NK-92 treated with Interleukin-12 subunit alpha and Interleukin-12 subunit beta, amount 100 ng/mL, for 24 hours (cell line): ENCODE measurements at regions not wholly inside any gene's neighbourhood (a gene's known extent, or its start where the extent isn't known, plus 50 kb on each side); places are given as distances from the start of the nearest gene placed in this dataset.
"Not testable (repeated sequence)": the region's sequence is repeated elsewhere in the genome, so short reads cannot be mapped to it uniquely, and the experiment has no call there.

ENCODE experiments used
- DNase-seq: peaks from one replicate; lab custom pipeline; 2025; lab: John Stamatoyannopoulos, UW

- DNase-seq, result no peak
Measured at GRCh38 chr17:52546990-52547389, 388.5 kb upstream of the CA10 start.

- no peak for DNase-seq
Measured at GRCh38 chr17:52546493-52546892, 388.0 kb upstream of the CA10 start.

DNA sequence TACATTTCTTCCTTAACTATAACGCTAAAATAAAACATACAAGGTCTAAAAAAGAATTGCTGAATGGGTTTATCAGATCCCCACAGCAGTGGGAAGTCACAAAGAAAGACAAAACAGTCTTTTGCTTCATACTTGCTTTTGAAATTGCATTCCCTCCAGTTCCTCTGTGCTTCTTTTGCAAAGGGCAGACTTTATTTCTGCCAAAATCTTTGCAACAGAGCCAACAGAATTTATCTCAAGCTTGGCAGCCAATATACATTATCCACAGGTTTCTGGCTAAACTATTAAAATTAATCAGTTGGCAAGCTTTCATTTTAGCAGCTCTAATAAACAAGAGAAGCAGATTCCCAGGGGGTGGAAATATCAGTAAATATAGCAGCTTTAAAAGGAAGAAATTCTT is 378.9 kb upstream of the CA10 start:
- DNase-seq, result no peak

DNA sequence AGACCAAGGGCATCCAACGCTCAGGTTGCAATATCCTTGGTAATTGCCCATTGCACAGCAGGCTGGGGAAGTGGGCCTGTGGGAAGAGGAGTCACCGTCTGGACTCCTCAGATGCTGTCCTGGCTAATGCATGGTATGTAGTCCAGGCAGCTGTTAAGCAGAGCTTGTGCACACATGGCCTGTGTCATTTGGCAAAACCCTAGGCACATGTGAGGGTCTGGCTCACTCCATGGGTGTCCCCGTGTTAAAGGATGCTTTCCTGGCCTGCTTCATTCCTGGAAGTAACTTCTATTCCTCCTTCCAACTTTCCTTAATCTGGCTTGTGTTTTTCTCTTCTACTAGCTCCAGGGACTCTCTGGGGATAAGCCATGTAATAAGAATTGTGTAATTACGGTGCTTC is 378.0 kb upstream of the CA10 start:
- DNase-seq, result no peak

DNA sequence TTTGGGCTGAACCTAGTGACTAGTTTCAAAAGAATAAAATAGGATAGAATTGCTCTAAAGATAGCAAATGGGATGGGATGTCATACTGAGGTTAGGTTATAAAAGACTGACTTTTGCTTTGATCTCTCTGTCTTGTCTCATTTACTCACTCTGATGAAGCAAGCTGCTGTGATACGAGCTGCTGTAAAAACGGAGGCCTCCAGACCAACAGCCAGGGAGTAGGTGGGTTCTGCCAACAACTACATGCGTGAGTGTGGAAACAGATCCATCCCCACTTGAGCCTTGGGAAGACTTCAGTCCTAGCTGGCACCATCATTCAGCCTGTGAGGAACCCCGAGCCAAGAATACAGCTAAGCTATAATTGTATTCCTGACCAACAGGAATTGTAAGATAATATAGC is 373.9 kb upstream of the CA10 start:
- DNase-seq, result no peak

DNA sequence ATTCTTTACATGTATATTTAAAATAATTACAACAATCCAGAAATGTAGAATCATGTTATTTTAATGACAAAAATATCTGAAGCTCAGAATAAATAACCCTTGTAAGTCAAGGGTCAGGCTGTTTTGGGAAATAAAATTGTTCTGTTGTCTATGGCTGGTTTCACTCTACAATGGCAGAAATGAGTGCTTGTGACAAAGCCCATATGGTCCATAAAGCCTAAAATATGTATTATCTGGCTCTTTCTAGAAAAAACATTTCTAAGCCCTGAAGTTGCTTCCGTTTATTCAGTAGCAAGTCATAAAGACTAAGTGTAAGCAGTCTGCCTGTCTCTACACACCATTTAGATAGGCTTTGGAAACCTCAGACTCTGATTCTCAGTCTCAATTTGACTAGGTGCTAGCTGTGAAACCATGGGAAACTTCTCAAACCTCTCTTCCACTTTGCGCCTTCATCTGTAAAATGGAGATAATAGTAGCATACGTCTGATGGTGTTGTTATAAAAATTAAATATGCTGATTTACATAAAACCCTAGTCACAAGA is 365.7 kb upstream of the CA10 start:
- no peak for DNase-seq

- no peak for DNase-seq
Measured at GRCh38 chr17:52517176-52517575, 358.7 kb upstream of the CA10 start.

DNA sequence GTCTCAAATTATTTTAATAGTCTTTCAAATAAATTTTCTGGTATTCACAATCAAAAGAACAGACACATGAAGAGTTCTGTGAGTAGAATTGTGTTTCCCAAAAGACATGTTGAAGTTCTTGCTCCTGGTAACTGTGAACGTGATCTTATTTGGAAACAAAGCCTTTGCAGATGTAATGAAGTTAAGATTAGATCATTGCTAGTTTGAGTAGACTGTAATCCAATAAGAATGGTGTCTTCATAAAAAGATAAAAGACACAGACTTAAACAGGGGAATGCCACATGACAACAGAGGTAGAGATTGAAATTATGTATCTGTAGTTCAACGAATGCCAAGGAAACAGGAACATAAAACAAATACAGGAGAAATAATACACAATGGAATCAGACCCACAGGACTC is 357.4 kb upstream of the CA10 start:
- DNase-seq, result no peak

DNA sequence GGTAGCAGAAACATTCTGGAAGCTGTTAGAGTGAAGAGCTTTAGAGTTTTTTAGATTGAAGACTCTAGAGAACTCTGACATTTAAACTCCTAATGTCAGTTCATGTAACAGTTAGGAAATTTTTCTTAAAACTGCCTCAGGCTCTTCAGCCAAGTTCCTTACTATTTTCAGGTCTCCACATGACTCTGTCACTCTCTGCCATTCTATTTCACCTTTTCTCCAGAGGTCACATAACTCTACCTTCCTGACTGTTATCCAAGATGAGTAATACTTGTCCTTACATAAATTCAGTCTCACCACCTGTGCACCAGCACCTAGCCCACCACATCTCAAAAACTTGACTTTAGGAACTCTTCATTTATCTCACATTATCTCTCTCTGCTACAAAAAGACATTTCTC is 347.1 kb upstream of the CA10 start:
- DNase-seq, result no peak

DNA sequence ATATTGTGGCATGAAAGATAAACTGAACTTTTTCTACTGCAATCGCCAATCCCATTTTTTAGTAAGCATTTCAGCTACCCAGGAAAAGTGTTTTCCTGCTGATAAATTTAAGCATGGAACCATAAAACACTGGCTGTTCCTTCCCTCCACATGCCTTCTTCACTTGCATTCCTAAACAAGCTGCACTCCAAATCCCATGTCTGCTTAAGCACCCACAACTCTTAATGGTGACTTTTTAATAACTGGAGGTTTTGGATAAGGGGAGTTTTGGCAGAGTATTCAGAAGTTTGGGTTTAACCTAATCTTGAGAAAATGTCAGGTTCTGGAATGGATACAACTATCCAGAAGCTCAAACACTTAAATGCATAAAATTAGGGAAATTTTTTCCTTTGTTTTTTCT is 345.6 kb upstream of the CA10 start:
- no peak for DNase-seq

- no peak for DNase-seq
Measured at GRCh38 chr17:52495646-52496045, 337.1 kb upstream of the CA10 start.

- no peak for DNase-seq
Measured at GRCh38 chr17:52482271-52482670, 323.8 kb upstream of the CA10 start.

DNA sequence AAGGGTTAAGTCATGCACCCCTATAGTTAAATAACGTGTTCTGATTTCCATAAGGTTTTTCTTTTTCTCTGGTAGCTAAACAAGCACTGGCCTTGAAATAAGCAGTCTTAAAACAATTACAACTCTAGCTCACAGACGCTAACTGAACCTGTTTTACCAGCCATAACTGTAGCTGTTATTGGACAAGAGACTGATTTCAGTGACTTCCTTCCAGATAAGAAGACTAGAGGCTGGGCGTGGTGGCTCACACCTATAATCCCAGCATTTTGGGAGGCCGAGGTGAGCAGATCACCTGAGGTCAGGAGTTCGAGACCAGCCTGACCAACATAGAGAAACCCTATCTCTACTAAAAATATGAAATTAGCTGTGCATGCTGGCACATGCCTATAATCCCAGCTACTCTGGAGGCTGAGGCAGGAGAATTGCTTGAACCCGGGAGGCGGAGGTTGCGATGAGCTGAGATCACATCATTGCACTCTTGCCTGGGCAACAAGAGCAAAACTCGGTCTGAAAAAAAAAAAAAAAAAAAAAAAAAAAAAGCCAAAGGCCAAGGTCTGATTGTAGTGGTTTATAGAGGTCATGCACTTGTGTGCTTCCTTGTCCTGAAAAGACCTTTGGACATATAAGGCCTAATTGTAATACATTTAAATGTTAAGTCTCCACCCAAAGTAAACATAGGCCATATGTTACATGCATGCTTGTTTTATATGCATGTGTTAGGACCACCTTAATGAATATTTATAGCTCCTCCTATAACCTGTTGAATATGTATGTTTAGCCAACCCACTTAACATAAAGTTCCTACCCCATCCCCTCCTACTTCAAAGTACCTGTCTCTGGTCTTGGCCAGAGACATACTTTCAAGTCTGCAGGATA is 319.5 kb upstream of the CA10 start:
- no peak for DNase-seq

DNA sequence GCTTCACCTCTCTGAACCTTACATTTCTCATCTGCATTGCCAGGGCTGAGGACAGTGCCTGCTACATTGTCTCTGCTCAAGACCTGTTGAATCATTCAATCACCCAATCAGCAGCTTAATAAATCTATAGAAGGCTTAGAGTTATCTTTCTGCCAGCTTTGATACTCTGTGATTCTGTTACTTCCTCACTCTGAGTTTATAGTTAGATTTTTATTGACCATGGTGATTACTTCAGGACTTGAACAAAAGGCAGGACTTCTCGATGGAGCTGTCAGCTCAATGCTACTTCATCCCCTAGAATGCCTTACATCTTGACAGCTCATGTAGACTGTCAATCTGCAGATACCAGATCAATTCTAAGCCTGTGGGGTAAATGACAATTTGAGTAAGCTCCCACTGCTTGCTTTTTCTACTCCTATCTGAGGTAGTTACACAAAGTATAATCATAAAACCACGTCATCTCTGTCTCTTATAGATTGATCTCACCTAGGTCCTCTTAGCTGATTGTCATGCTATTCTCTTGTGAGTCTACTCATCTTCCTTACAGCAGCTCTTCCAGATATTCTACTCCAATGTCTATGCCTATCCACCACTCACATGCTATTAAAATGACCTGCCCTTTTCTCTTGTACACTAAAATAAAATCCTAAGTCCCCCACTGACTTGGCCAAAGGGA is 318.3 kb upstream of the CA10 start:
- DNase-seq, result no peak

GRCh38 chr17:52470553-52470952 is 312.0 kb upstream of the CA10 start:
- no peak for DNase-seq

DNA sequence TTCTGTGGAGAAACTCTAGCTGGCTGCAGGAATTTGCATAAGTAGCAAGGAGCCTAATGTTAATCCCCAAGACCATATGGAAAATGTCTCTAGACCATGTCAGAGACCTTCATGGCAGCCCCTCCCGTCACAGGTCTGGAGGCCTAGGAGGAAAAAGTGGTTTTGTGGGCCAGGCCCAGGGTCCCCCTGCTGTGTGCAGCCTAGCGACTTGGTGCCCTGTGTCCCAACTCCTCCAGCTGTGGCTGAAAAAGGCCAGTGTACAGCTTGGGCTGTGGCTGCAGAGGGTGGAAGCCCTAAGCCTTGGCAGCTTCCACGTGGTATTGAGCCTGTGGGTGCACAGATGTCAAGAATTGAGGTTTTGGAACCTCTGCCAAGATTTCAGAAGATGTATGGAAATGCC is 306.9 kb upstream of the CA10 start:
- DNase-seq, result no peak

GRCh38 chr17:52451294-52451861 is 292.9 kb upstream of the CA10 start:
- DNase-seq, result no peak

GRCh38 chr17:52442350-52442749 is 283.8 kb upstream of the CA10 start:
- no peak for DNase-seq

- DNase-seq, result no peak
Measured at GRCh38 chr17:52420555-52421078, 262.1 kb upstream of the CA10 start.

GRCh38 chr17:52419229-52419641 is 260.7 kb upstream of the CA10 start:
- DNase-seq, result no peak

DNA sequence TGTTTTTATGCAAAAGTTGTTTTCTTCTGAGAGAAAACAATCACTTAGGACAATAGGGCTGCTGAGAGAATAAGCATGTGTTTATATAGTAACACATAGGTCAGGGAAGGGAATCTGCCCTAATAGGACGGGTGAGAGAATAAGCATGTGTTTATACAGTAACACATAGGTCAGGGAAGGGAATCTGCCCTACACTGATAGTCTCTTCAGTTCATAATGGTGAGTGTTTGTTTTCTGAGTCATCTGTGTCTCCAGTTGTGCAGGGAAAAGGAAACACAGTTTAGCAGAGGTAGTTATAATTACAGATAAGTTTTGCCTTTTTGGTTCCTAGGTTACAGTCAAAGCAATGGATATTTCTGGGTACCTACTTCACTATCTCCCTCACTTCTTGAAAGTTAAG is 252.3 kb upstream of the CA10 start:
- DNase-seq, result no peak

- not testable (repeated sequence) for DNase-seq
Measured at GRCh38 chr17:52409222-52409621, 250.7 kb upstream of the CA10 start.

DNA sequence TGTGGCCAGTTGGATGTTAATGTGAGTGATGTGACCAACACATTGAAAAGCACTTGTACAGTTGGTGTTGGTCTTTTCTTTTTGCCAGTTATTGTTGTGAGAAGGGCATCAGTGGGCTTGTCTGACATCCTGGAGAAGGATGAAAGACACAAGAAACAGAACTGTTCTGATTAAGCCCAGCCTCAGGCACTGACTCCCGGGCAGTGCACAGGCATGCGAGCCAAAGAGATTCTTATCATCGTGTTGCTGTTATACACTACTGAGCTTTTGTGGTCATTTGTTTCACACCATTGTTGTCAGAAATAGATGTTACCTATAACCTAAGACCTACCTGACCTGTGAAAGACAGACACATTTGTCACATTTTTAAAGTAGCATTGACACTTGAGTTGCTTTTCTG is 236.8 kb upstream of the CA10 start:
- no peak for DNase-seq
